ENCODE measurements at regions not wholly inside any gene's neighbourhood (a gene's known extent, or its start where the extent isn't known, plus 50 kb on each side); places are given as distances from the start of the nearest gene placed in this dataset.

DNA sequence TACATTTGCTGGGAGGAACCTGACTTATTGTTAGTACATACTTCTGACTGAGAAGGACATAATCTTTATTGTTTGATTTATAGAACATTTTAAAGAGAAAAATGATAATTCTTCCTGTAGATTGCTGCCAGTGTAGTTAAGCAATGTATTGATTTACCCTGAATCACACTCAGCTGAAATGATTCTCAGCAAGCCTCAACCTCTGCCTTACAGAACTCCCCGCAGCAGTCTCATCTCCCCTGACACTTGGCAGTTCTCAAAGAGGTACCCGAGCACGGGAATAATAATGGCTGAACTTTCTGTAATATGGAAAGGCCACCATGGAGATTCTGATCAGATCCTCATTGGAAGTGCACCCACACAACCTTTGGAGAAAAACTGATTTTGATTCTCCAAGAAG lies 74.9 kb upstream of the RFX3 start (continued):
- TF ChIP-seq, protein P1, sequence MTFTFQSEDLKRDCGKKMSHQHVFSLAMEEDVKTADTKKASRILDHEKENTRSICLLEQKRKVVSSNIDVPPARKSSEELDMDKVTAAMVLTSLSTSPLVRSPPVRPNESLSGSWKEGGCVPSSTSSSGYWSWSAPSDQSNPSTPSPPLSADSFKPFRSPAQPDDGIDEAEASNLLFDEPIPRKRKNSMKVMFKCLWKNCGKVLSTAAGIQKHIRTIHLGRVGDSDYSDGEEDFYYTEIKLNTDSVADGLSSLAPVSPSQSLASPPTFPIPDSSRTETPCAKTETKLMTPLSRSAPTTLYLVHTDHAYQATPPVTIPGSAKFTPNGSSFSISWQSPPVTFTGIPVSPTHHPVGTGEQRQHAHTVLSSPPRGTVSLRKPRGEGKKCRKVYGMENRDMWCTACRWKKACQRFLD (CRISPR knock-in tag; IDR thresholded peaks at IDR 0.05; ENCODE audit: borderline replicate concordance) = no peak
- TF ChIP-seq ZIK1 (CRISPR knock-in tag; IDR thresholded peaks at IDR 0.05; ENCODE audit: borderline replicate concordance, low read depth) = no peak
- TF ChIP-seq THAP11 (CRISPR knock-in tag; IDR thresholded peaks at IDR 0.05) = no peak
- TF ChIP-seq, protein P2, sequence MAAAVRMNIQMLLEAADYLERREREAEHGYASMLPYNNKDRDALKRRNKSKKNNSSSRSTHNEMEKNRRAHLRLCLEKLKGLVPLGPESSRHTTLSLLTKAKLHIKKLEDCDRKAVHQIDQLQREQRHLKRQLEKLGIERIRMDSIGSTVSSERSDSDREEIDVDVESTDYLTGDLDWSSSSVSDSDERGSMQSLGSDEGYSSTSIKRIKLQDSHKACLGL (CRISPR knock-in tag; IDR thresholded peaks at IDR 0.05) = no peak

DNA sequence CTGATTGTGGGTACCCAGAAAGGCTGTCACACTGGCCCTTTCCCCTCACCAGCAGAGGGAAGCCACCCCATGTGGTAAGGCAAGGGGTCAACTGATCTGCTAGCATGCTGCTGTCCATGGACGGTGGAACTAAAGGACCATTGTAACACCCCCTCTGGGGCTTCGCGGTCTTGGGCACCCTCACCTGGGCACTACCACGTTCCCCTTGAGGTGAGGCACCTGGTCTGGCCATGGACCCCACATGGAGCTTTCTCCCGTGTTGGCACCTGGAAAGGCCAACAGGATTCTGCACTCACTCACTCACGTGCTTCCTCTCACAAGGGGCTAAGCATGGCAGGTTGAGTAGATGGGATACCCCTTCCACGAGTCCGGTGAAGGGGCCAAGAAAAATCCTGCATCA lies 72.0 kb upstream of the RFX3 start:
- intact Hi-C loops (cut with micrococcal nuclease; ENCODE audit: unreplicated experiment) = no loop called here
- TF ChIP-seq NFYC (CRISPR knock-in tag; IDR thresholded peaks at IDR 0.05) (no peak), ZNF496 (CRISPR knock-in tag; IDR thresholded peaks at IDR 0.05; ENCODE audit: insufficient replicate concordance) (no peak), ATRX (CRISPR knock-in tag; IDR thresholded peaks at IDR 0.05; ENCODE audit: borderline replicate concordance) (no peak), CCAR2 (optimal IDR thresholded peaks at IDR 0.05; ENCODE audit: low read depth, low read length) (no peak), HNF4A (CRISPR knock-in tag; IDR thresholded peaks at IDR 0.05) (no peak), TCF12 (IDR thresholded peaks at IDR 0.05) (no peak), TCF12 (CRISPR knock-in tag; IDR thresholded peaks at IDR 0.05) (no peak), ZNF7 (CRISPR knock-in tag; IDR thresholded peaks at IDR 0.05) (no peak), NFIC (IDR thresholded peaks at IDR 0.05; ENCODE audit: low read length) (no peak), ZNF615 (CRISPR knock-in tag; IDR thresholded peaks at IDR 0.05; ENCODE audit: borderline replicate concordance) (no peak), ZFP37 (CRISPR knock-in tag; IDR thresholded peaks at IDR 0.05; ENCODE audit: borderline replicate concordance) (no peak)
- TF ChIP-seq, protein P3, sequence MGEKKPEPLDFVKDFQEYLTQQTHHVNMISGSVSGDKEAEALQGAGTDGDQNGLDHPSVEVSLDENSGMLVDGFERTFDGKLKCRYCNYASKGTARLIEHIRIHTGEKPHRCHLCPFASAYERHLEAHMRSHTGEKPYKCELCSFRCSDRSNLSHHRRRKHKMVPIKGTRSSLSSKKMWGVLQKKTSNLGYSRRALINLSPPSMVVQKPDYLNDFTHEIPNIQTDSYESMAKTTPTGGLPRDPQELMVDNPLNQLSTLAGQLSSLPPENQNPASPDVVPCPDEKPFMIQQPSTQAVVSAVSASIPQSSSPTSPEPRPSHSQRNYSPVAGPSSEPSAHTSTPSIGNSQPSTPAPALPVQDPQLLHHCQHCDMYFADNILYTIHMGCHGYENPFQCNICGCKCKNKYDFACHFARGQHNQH (CRISPR knock-in tag; IDR thresholded peaks at IDR 0.05) = no peak
- TF ChIP-seq, protein P4, sequence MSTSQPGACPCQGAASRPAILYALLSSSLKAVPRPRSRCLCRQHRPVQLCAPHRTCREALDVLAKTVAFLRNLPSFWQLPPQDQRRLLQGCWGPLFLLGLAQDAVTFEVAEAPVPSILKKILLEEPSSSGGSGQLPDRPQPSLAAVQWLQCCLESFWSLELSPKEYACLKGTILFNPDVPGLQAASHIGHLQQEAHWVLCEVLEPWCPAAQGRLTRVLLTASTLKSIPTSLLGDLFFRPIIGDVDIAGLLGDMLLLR (CRISPR knock-in tag; IDR thresholded peaks at IDR 0.05) = no peak
- TF ChIP-seq, protein P5, sequence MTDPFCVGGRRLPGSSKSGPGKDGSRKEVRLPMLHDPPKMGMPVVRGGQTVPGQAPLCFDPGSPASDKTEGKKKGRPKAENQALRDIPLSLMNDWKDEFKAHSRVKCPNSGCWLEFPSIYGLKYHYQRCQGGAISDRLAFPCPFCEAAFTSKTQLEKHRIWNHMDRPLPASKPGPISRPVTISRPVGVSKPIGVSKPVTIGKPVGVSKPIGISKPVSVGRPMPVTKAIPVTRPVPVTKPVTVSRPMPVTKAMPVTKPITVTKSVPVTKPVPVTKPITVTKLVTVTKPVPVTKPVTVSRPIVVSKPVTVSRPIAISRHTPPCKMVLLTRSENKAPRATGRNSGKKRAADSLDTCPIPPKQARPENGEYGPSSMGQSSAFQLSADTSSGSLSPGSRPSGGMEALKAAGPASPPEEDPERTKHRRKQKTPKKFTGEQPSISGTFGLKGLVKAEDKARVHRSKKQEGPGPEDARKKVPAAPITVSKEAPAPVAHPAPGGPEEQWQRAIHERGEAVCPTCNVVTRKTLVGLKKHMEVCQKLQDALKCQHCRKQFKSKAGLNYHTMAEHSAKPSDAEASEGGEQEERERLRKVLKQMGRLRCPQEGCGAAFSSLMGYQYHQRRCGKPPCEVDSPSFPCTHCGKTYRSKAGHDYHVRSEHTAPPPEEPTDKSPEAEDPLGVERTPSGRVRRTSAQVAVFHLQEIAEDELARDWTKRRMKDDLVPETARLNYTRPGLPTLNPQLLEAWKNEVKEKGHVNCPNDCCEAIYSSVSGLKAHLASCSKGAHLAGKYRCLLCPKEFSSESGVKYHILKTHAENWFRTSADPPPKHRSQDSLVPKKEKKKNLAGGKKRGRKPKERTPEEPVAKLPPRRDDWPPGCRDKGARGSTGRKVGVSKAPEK (CRISPR knock-in tag; IDR thresholded peaks at IDR 0.05; ENCODE audit: borderline replicate concordance) = no peak

More for the DNA sequence above, 72.0 kb upstream of the RFX3 start:
- FAIRE-seq (no peak), ATAC-seq (no peak), DNase-seq (ENCODE audit: low spot score) (no peak)
- H3K27me3 ChIP-seq (ENCODE audit: control insufficient read depth in 1 of 2, insufficient read depth in 2 of 2, low read length in 2 of 2) = no peaks in the 10 kb centered on the region; a peak in 1 of 5 replicates
- CTCF ChIA-PET (ENCODE audit: low intra/inter-chr PET ratio, low total read pairs) = no interaction called here
- H3K9me3 ChIP-seq (ENCODE audit: low read length) = no peaks in the 10 kb centered on the region
- H3K9ac ChIP-seq (ENCODE audit: insufficient read depth, low read depth, low read length) = no peak overlapping the region
- BruUV-seq (replicated peaks) = no TSS peak
- H3K27ac ChIP-seq (ENCODE audit: extremely low read length, insufficient read depth, low read length) = no peak overlapping the region
- no peak overlapping the region for H3K4me2 ChIP-seq (ENCODE audit: low read depth, low read length)
- POLR2A ChIA-PET = no interaction called here
- H2AFZ ChIP-seq (ENCODE audit: low read length) = no peak overlapping the region
- H3K4me3 ChIP-seq (replicated peaks in 1 of 3; ENCODE audit: insufficient read depth in 1 of 3, low read depth in 2 of 3, low read length in 3 of 3) = no peak overlapping the region
- WGBS (ENCODE audit: low lambda C conversion rate) = 0% methylated on average over 4 of the region's 8 CpGs
- H4K20me1 ChIP-seq (ENCODE audit: insufficient read depth, low read length) = no peaks in the 10 kb centered on the region
- H3K79me2 ChIP-seq (ENCODE audit: insufficient read depth, low read length) = no peaks in the 10 kb centered on the region
- in situ Hi-C loops (cut with HindIII; ENCODE audit: extremely low pct_ligation_motif_present, low pct_unique_long_range_greater_than_20kb) = no loop called here
- no peaks in the 10 kb centered on the region for H3K4me1 ChIP-seq (ENCODE audit: insufficient read depth, low read length)
- no peaks in the 10 kb centered on the region for H3K36me3 ChIP-seq (replicated peaks in 1 of 2; ENCODE audit: control insufficient read depth in 1 of 2, insufficient read depth in 2 of 2, low read length in 2 of 2)

Measured in HepG2 (cell line).